ENCODE measurements at regions not wholly inside any gene's neighbourhood (a gene's known extent, or its start where the extent isn't known, plus 50 kb on each side); places are given as distances from the start of the nearest gene placed in this dataset.

DNA sequence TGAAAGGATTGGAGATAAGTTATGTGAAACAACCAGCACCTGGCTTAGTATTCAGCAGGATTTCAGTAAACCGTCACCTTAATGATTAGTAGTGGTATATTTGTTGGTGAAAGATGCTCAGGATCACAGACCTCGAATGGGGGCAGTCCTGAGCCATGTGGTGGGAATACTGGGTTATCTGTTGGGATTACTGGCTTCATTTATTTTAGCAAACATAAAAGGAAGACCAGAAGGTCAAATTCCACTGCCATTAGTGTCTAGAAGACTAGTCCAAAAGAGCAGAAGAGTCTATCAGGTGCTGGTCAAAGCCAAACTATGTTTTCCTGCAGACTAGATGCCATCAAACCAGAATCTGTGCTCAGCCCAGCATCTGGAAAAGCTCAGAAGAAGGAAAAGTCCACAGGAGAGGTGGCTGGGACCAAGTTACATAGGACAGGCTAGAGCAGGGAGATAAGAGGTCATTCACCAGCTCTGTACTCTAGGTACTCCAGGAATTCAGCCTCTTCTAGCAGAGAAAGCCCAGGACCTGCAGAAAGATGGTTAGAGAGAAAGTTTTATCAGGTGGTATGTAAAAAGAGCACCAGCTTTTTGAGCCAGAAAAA is 343.4 kb downstream of the PLPP3 start:
- no peaks in the 10 kb centered on the region for H4K20me1 ChIP-seq (ENCODE audit: insufficient read depth, low read length)
- H3K36me3 ChIP-seq (replicated peaks in 1 of 2; ENCODE audit: control insufficient read depth in 1 of 2, insufficient read depth in 2 of 2, low read length in 2 of 2) = no peaks in the 10 kb centered on the region
- 31% methylated on average over 2 of the region's 2 CpGs for WGBS (ENCODE audit: low lambda C conversion rate)
- H3K9me3 ChIP-seq (ENCODE audit: low read length) = no peaks in the 10 kb centered on the region
- DNase-seq (ENCODE audit: low spot score) (peak; percentile 78), ATAC-seq (peak; percentile 91), FAIRE-seq (peak; percentile 86)
- CTCF ChIA-PET (ENCODE audit: low intra/inter-chr PET ratio, low total read pairs) = no interaction called here
- no TSS peak for BruUV-seq (replicated peaks)
- in situ Hi-C loops (cut with HindIII; ENCODE audit: extremely low pct_ligation_motif_present, low pct_unique_long_range_greater_than_20kb) = loop anchor here (10.0 kb wide), 1 partner anchor 349 kb away; no protein-coding TSS in a partner anchor
- H3K9ac ChIP-seq (ENCODE audit: insufficient read depth, low read depth, low read length) = no peak overlapping the region
- H3K4me1 ChIP-seq (ENCODE audit: insufficient read depth, low read length) = peaks cover 19% of the 10 kb centered on the region
- H3K79me2 ChIP-seq (ENCODE audit: insufficient read depth, low read length) = no peaks in the 10 kb centered on the region
- no peak overlapping the region for H3K4me2 ChIP-seq (ENCODE audit: low read depth, low read length)
- no peak overlapping the region for H2AFZ ChIP-seq (ENCODE audit: low read length)
- no peak overlapping the region for H3K27ac ChIP-seq (ENCODE audit: extremely low read length, insufficient read depth, low read length)
- intact Hi-C loops (cut with micrococcal nuclease; ENCODE audit: unreplicated experiment) = loop anchor here (2.0 to 5.0 kb wide), 3 partner anchors 176 to 343 kb away; partner anchors contain the start of gene PLPP3
- H3K27me3 ChIP-seq (ENCODE audit: control insufficient read depth in 1 of 2, insufficient read depth in 2 of 2, low read length in 2 of 2) = no peaks in the 10 kb centered on the region
- POLR2A ChIA-PET = interaction anchor here (0.8 kb wide), 1 partner anchor 95 kb away, joined by 3 read pairs; no protein-coding TSS in a partner anchor
- H3K4me3 ChIP-seq (replicated peaks in 1 of 3; ENCODE audit: insufficient read depth in 1 of 3, low read depth in 2 of 3, low read length in 3 of 3) = no peak overlapping the region
- 0 out of 2 replicates have a peak, but pooled peaks have one; percentile 16 for TF ChIP-seq HDAC2 (CRISPR knock-in tag; IDR thresholded peaks at IDR 0.05)
- peak; percentile 22; the same call in 1 of the 2 replicates for TF ChIP-seq MED1 (CRISPR knock-in tag; IDR thresholded peaks at IDR 0.05)
- TF ChIP-seq EP300 (IDR thresholded peaks at IDR 0.05; ENCODE audit: low read depth in 2 of 2, low read length in 2 of 2) = peak in 1 of 2 experiments; percentile 25; a peak in 1 of 4 replicates
- no peak for TF ChIP-seq EP300 (CRISPR knock-in tag; IDR thresholded peaks at IDR 0.05; ENCODE audit: borderline replicate concordance)
- TF ChIP-seq, protein P1, sequence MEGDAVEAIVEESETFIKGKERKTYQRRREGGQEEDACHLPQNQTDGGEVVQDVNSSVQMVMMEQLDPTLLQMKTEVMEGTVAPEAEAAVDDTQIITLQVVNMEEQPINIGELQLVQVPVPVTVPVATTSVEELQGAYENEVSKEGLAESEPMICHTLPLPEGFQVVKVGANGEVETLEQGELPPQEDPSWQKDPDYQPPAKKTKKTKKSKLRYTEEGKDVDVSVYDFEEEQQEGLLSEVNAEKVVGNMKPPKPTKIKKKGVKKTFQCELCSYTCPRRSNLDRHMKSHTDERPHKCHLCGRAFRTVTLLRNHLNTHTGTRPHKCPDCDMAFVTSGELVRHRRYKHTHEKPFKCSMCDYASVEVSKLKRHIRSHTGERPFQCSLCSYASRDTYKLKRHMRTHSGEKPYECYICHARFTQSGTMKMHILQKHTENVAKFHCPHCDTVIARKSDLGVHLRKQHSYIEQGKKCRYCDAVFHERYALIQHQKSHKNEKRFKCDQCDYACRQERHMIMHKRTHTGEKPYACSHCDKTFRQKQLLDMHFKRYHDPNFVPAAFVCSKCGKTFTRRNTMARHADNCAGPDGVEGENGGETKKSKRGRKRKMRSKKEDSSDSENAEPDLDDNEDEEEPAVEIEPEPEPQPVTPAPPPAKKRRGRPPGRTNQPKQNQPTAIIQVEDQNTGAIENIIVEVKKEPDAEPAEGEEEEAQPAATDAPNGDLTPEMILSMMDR (CRISPR knock-in tag; IDR thresholded peaks at IDR 0.05) = peak; percentile 64
- TF ChIP-seq ZNF432 (CRISPR knock-in tag; IDR thresholded peaks at IDR 0.05; ENCODE audit: borderline replicate concordance) = no peak
- TF ChIP-seq ZNF772 (CRISPR knock-in tag; IDR thresholded peaks at IDR 0.05) = no peak
- TF ChIP-seq NR2F6 (IDR thresholded peaks at IDR 0.05) = peak; percentile 30; the same call in 1 of the 2 replicates
- no peak for TF ChIP-seq NR2F6 (CRISPR knock-in tag; IDR thresholded peaks at IDR 0.05)
- TF ChIP-seq, protein P2, sequence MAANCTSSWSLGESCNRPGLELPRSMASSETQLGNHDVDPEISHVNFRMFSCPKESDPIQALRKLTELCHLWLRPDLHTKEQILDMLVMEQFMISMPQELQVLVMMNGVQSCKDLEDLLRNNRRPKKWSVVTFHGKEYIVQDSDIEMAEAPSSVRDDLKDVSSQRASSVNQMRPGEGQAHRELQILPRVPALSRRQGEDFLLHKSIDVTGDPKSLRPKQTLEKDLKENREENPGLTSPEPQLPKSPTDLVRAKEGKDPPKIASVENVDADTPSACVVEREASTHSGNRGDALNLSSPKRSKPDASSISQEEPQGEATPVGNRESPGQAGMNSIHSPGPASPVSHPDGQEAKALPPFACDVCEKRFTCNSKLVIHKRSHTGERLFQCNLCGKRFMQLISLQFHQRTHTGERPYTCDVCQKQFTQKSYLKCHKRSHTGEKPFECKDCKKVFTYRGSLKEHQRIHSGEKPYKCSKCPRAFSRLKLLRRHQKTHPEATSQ (CRISPR knock-in tag; IDR thresholded peaks at IDR 0.05; ENCODE audit: borderline replicate concordance) = 0 out of 2 replicates have a peak, but pooled peaks have one; percentile 28
- TF ChIP-seq NCOR1 (IDR thresholded peaks at IDR 0.05; ENCODE audit: borderline replicate concordance, low read length) = peak; percentile 26; the same call in 1 of the 2 replicates
- TF ChIP-seq, protein P3, sequence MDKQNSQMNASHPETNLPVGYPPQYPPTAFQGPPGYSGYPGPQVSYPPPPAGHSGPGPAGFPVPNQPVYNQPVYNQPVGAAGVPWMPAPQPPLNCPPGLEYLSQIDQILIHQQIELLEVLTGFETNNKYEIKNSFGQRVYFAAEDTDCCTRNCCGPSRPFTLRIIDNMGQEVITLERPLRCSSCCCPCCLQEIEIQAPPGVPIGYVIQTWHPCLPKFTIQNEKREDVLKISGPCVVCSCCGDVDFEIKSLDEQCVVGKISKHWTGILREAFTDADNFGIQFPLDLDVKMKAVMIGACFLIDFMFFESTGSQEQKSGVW (CRISPR knock-in tag; IDR thresholded peaks at IDR 0.05; ENCODE audit: borderline replicate concordance) = no peak
- peak; percentile 65 for TF ChIP-seq ZNF7 (CRISPR knock-in tag; IDR thresholded peaks at IDR 0.05)
- peak; percentile 14; the same call in 1 of the 2 replicates for TF ChIP-seq SOX5 (CRISPR knock-in tag; IDR thresholded peaks at IDR 0.05; ENCODE audit: borderline replicate concordance)
- TF ChIP-seq TEAD3 (CRISPR knock-in tag; optimal IDR thresholded peaks at IDR 0.05; ENCODE audit: borderline replicate concordance) = peak; percentile 41
- no peak for TF ChIP-seq CC2D1A (CRISPR knock-in tag; IDR thresholded peaks at IDR 0.05)
- TF ChIP-seq, protein P4, sequence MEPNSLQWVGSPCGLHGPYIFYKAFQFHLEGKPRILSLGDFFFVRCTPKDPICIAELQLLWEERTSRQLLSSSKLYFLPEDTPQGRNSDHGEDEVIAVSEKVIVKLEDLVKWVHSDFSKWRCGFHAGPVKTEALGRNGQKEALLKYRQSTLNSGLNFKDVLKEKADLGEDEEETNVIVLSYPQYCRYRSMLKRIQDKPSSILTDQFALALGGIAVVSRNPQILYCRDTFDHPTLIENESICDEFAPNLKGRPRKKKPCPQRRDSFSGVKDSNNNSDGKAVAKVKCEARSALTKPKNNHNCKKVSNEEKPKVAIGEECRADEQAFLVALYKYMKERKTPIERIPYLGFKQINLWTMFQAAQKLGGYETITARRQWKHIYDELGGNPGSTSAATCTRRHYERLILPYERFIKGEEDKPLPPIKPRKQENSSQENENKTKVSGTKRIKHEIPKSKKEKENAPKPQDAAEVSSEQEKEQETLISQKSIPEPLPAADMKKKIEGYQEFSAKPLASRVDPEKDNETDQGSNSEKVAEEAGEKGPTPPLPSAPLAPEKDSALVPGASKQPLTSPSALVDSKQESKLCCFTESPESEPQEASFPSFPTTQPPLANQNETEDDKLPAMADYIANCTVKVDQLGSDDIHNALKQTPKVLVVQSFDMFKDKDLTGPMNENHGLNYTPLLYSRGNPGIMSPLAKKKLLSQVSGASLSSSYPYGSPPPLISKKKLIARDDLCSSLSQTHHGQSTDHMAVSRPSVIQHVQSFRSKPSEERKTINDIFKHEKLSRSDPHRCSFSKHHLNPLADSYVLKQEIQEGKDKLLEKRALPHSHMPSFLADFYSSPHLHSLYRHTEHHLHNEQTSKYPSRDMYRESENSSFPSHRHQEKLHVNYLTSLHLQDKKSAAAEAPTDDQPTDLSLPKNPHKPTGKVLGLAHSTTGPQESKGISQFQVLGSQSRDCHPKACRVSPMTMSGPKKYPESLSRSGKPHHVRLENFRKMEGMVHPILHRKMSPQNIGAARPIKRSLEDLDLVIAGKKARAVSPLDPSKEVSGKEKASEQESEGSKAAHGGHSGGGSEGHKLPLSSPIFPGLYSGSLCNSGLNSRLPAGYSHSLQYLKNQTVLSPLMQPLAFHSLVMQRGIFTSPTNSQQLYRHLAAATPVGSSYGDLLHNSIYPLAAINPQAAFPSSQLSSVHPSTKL (CRISPR knock-in tag; IDR thresholded peaks at IDR 0.05) = peak; percentile 56; the same call in 1 of the 2 replicates
- TF ChIP-seq GLI4 (CRISPR knock-in tag; IDR thresholded peaks at IDR 0.05; ENCODE audit: borderline replicate concordance) = no peak
